ENCODE measurements at regions not wholly inside any gene's neighbourhood (a gene's known extent, or its start where the extent isn't known, plus 50 kb on each side); places are given as distances from the start of the nearest gene placed in this dataset.

DNA sequence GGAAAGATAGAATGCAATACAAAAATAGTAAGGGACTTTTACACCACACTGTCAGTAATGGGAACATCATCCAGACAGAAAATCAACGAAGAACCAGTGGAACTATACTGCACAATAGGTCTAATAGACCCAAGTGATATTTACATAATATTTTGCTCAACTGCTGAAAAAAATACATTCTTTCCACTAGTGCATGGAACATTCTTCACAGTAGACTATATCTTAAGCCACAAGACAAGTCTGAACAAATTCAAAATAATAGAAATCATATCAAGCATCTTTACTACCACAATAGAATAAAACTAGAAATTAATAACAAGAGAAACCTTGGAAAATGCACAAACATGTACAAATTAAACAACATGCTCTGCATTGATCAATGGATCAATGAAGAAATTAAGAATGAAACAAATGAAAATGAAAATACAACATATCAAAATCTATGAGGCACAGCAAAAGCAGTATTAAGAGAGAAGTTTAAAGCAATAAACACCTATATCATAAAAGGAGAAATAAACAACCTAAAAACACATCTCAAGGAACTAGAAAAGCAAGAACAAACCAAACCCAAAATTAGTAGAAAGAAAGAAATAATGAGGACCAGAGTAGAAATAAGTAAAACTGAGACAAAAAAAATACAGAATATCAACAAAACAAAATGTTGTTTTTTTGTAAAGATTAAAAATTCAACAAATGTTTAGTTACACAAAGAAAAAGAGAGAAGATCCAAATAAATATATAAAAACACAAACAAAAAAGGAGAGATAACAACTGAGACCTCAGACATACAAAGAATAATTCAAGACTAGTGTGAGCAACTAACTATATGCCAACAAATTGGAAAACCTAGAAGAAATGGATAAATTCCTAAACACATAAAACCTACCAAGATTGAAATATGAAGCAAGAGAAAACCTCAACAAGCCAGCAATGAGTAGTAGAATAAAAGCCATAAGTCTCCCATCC, 51.5 kb upstream of the ANTXR2 start:
- DNase-seq (ENCODE audit: low read depth in 3 of 3) = no peak
